H7 (cell line): ENCODE measurements at regions not wholly inside any gene's neighbourhood (a gene's known extent, or its start where the extent isn't known, plus 50 kb on each side); places are given as distances from the start of the nearest gene placed in this dataset.

Experiments
- DNase-seq: peaks from one replicate; pipeline ENCODE4 v3.0.0; 2012
- H3K27me3 ChIP-seq: 2 replicates; pipeline ENCODE4 v1.6.0; 2011; ENCODE audit warnings: mild to moderate bottlenecking, low read length; ENCODE audit not compliant: control insufficient read depth, insufficient read depth
- H3K36me3 ChIP-seq: replicated peaks from 2 replicates; pipeline ENCODE4 v1.5.1; 2011; ENCODE audit warnings: low read length; ENCODE audit not compliant: control insufficient read depth, insufficient read depth
- H3K4me3 ChIP-seq: 2 replicates; pipeline ENCODE4 v1.5.1; 2011; ENCODE audit warnings: low read depth, mild to moderate bottlenecking, control low read depth, low read length, moderate library complexity; ENCODE audit not compliant: insufficient read depth

DNA sequence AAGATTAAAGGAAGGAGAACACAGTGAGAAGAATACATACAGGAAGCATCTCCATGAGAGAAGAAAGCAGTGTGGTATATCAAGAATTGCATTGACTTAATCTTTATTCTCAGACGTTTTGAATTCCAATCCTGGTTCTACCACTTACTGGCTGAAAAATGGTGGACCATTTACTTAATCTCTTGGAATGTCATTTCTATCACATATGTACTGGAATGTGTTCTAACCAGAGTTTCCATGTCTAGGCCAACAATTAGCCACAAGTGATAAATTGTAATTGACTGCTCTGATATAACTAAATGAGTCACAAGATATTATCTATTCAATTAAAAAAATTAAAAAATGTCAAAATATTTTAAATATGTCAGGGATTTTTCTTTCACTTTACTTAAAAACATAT is 626.1 kb downstream of the PTPRC start:
- Histone ChIP-seq H3K36me3 (no peaks in the 10 kb centered on the region), H3K27me3 (no peaks in the 10 kb centered on the region), H3K4me3 (no peak overlapping the region)
- DNase-seq, result no peak

DNA sequence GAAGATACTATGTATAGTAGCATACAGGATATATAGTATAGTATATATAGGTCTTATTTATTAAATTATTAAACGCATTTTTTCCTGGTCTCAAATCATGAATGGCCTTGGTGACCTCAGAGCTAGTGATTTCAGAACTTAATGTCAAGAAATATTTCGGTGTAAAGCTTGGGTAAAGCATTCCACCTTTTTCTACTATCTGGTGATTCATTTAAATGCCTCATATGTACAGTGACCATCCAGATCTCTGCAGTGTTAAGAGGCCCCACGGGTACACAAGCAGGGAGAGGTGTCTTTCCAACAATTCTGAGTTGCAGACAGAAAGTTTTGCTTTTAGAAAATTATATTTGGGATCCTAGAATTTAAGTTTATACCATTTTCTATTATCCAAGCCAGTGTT is 626.5 kb downstream of the PTPRC start:
- no peak overlapping the region for H3K4me3 ChIP-seq
- no peaks in the 10 kb centered on the region for H3K27me3 ChIP-seq
- DNase-seq, result no peak
- H3K36me3 ChIP-seq, result no peaks in the 10 kb centered on the region

DNA sequence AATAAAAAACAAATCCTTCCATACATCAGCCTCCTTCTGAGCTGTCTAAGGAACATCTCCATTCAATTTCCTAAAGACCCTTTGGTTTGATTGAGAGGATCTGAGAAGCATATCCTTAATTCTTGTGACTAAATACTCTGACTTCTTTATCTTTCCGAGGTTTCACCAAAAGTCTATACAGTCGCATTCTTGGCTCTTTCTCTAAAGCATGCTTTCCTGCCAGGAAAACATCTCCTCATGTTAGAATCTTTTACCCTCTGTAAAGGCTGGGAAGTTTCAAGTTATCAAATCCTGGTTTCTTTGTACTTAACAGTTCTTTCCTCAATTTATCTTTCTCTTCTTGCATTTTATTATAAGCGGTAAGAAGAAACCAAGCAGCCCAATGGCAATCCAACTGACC is 630.4 kb downstream of the PTPRC start:
- no peaks in the 10 kb centered on the region for H3K27me3 ChIP-seq
- H3K36me3 ChIP-seq, result no peaks in the 10 kb centered on the region
- H3K4me3 ChIP-seq, result no peak overlapping the region
- DNase-seq, result no peak

DNA sequence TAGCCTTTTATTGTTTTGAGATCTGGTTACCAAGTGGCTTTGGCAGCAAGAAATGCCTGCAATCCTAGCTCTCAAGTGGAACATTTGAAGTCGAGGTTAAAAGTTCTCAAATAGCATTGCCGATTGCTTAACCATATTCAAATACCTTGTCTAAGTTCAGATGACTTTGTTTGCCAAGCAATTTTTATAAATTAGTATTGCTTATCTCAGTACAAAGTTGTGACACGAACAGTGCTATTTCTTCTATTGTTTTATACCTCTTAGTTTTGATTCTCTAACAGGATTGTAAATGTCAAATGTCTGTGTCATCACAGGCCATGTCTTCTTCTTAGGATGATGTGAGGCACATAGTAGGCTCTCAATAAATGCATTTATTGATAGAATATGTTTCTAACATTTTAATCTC is 633.3 kb downstream of the PTPRC start:
- no peak for DNase-seq
- Histone ChIP-seq H3K4me3 (no peak overlapping the region), H3K36me3 (no peaks in the 10 kb centered on the region), H3K27me3 (no peaks in the 10 kb centered on the region)

DNA sequence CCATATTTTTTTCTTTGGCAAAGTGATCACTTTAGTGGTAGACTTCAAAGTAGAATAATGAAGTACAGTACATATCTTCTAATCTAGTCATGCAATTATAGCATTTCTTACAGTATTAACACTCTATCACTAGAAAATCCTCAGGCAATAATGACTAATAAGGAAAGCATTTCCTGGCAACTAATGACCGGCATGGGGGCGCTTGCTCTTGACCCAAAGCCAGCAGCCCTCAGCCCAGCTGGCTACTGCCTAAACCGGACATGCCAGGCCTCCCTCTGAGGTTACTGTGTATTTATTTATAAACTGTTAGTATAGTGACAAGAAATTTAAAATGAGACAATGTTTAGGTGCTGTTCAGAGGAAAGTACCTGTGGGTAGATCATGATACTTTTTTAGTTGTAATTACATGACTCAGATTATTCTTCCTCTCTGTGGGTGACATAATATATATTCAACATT is 633.8 kb downstream of the PTPRC start:
- Histone ChIP-seq H3K27me3 (no peaks in the 10 kb centered on the region), H3K36me3 (no peaks in the 10 kb centered on the region), H3K4me3 (no peak overlapping the region)
- no peak for DNase-seq

DNA sequence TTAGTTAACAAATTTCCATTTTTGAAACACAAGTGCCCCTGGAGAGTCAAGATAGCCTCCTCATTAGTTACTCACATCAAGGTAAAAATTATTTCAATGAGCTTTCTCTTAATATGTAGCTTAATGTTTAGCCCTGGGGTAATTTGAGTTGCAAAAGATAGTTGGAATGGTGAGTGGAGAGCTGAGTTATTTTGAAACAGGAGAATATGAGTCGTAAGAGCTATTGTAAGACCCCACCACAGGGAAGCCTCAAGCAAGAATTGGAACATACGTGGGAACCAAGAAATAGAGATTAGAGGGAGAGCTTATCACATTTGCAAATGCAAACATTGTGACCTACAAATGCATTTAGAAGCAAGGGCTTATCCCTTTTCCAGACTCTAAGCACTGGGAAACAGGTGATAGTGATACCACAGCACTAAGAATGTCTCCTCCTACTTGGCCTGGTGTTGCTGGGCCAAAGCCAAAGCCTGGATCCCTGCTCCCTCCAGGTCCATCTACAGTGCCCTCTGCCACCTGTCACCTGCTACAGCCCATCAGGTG is 635.1 kb downstream of the PTPRC start:
- no peaks in the 10 kb centered on the region for H3K27me3 ChIP-seq
- H3K4me3 ChIP-seq, result no peak overlapping the region
- no peak for DNase-seq
- no peaks in the 10 kb centered on the region for H3K36me3 ChIP-seq

DNA sequence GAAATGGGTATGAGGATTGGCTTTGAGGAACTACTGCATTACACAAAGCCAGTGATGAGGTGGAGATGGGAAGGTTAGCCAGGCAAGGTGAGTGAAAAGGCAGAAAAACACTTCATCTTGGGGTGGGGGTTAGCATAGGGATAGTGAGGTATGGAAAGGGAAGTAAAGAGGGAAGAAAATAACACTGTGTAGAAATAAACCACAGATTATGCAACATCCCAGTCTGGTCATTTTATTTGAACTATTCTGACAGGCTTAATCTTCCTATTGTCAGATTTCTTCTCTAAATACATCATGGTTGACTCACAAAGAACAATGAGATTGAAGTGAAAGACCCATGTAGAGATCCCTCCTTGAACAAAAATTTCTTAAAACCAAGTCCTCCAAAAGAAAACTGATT is 640.2 kb downstream of the PTPRC start:
- Histone ChIP-seq H3K27me3 (no peaks in the 10 kb centered on the region), H3K4me3 (no peak overlapping the region)
- DNase-seq, result no peak

DNA sequence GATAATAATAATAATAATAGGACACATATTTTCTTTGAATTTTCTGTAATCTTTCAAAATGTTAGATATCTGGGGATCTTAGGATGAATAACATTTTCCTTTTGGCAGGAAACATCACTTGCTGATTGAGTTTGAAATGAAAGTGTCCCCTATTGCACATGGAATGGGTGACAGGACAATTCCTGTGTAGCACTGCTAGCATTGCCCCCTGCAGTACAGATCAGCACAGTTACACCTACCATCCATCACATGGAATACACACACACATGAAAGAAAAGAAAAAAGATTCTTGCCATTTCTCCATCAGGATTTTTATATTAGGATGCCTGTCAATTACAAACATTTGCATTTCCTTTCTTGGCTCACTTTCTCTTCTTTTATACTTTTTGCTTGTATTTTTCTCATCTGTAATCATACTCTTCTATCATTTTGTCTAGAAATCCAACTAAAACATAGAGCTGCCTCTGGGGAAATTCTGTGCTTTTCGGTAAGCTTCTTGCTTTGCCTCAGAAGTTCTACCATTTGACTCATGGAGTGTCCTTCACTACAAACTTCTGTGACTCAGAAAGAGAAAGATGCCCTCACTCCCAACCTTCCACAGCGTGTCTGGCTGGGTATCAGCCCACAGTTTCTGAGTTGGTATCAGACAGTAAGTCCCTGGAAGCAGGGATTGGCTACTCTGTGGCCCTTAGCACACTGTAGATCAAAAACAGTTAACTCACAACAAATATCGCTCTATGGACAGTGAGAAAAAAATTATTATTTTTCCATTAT is 641.2 kb downstream of the PTPRC start:
- Histone ChIP-seq H3K27me3 (no peaks in the 10 kb centered on the region), H3K4me3 (no peak overlapping the region), H3K36me3 (no peaks in the 10 kb centered on the region)
- DNase-seq, result no peak

More for the DNA sequence above, 640.2 kb downstream of the PTPRC start:
- no peaks in the 10 kb centered on the region for H3K36me3 ChIP-seq

DNA sequence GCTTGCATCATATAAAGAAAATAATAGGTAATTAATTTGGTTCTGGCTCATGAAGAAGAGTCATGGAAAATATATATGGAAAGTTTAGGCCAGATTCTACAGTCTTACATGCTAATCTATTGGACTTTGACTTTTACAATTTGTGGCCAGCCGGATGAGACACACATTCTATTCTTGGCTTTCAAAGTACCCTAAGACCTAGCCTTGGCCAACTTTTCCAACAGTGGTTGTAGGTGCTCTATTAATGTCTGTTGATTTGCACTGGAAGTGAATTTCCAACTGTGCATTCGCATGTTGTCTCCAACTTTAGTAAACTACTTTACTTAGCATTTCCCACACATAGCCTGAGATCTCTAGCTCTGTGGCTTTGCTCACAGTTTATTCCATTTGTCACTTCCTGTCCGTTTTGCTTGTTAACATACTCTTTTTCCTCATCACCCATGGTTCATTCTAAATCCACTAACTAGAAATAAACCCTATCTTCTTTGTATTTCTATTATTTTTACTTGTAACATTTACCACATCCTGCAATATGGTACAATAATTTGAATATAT is 644.0 kb downstream of the PTPRC start:
- no peaks in the 10 kb centered on the region for H3K27me3 ChIP-seq
- no peaks in the 10 kb centered on the region for H3K36me3 ChIP-seq
- H3K4me3 ChIP-seq, result no peak overlapping the region
- no peak for DNase-seq

DNA sequence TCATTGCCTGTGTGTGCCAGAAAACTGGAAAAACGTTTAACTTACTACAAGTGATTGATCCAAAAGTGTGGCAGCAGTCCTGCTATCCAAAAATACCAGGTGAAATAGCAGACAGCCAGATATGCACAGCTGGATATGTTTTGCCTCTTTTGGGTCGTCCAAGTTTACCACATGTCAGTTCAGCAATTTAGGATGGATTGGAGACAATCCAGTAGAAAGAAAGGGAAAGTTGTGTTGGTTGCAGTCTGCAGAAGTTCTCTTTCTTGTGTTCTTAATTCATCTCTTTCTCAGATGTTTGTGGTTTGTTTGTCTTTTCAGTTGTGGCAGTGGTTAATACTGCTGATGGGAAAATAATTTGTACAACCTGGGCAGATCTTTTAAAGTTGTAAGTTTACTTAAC is 645.0 kb downstream of the PTPRC start:
- no peak for DNase-seq
- no peaks in the 10 kb centered on the region for H3K27me3 ChIP-seq
- H3K36me3 ChIP-seq, result no peaks in the 10 kb centered on the region

DNA sequence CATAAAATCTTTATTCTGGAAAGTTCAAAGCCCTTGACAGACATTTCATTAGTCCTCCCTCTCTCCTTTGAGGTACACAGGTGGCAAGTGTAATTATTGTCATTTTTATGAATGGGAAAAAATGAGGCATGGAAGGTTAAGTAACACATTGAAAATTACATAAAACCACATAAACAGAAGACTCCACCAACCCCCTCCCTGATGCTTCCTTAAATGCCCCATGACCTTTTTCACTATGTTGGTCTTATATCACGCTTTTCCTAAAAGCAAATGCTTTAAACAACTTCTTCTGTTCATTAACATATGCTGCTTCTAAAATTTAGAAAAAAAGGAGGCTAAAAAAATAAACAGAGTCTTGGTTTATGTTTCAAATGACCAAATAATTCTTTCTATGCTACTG is 648.4 kb downstream of the PTPRC start:
- no peak for DNase-seq
- Histone ChIP-seq H3K4me3 (no peak overlapping the region), H3K27me3 (no peaks in the 10 kb centered on the region), H3K36me3 (no peaks in the 10 kb centered on the region)

More for the DNA sequence above, 645.0 kb downstream of the PTPRC start:
- no peak overlapping the region for H3K4me3 ChIP-seq

DNA sequence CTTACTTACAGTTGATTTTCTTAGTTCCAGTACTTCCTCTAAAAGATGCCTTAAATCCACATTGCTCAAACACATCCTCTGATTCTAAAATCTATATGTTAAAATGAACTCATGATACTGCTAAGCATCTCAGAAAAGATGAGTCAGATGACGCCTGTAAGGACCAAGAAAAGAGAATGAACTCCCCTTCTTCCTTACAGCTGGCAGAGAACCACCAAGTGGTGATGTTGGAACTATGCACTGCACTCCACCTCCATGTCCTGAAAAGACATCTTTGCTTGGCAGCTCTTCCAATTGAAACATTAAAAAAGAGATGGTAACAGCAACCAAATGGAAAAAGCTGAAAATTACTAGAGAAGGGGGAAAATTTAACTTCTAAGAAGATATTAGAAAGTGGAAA is 648.8 kb downstream of the PTPRC start:
- H3K4me3 ChIP-seq, result no peak overlapping the region
- H3K27me3 ChIP-seq, result no peaks in the 10 kb centered on the region
- H3K36me3 ChIP-seq, result no peaks in the 10 kb centered on the region
- no peak for DNase-seq

DNA sequence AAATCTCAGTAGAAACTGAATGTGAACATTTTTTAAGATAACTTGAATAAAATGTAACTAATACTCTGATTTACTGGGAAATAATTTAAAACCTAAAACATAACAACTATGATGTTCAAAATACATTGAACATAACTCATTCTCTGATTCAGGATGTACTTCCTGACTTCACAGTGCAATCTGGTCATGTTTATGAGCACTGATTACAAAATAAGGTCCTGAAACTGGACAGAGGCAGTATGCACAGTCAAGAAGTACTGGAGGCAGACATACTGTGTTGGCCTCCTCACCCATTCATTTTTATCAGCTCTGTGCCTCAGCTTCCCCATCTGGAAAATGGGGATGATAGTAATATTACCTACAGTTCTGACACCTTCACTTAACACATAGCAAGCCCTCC is 651.3 kb downstream of the PTPRC start:
- no peak for DNase-seq
- Histone ChIP-seq H3K36me3 (no peaks in the 10 kb centered on the region), H3K27me3 (no peaks in the 10 kb centered on the region), H3K4me3 (no peak overlapping the region)

DNA sequence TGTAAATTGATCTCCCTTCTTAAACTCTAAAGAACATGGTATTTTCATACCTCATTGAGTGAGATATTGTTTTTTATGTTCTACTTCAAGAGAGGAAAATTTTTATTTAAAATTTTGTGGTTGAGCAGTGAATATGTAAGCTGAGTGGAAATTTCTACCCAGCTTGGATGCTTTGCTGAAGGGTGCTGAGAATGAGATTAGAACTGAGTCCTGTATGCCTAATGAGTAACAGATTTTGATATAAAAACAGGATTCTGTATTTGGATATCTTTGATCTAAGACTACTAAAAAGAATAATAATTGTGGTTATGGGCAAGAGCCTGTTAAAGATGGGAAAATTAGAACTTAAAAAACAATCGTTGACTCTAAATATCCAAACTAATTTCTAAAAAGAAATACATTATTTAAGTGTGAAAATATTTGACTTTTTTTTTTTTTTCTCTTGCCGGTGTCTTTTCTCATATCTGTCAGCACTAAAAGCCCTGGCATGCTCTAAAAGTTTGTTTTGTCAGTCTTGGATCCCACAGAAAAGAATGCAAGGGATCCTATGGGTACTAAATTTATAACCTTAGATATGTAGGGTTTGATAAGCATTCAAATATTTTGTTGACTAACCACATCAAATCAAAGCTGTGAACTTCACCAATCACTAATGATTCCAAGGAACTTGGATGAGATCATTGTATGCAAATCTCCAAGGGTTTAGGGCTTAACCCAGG is 652.3 kb downstream of the PTPRC start:
- Histone ChIP-seq H3K36me3 (no peaks in the 10 kb centered on the region), H3K27me3 (no peaks in the 10 kb centered on the region), H3K4me3 (no peak overlapping the region)
- DNase-seq, result no peak

DNA sequence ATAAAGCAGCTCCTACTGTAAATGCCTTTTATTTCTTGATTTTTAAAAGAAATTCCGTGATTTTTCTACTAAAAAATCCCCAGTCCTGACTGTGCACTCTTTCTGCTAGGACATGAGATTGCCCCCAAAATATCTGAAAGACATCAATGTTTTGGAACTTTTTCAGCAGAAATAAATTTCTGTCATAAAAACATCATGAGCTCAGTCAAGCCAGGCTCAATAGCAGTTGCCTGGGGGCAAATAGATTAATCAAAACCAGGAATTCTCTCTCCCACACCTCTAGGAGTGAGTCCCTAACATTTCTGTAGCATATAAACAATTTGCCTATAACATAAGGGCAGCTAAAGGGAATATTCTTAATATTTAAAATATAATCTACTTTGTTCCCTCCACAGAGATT is 654.1 kb downstream of the PTPRC start:
- DNase-seq, result no peak
- Histone ChIP-seq H3K36me3 (no peaks in the 10 kb centered on the region), H3K27me3 (no peaks in the 10 kb centered on the region), H3K4me3 (no peak overlapping the region)
